CD4-positive, alpha-beta T cell (primary cell): ENCODE measurements at regions not wholly inside any gene's neighbourhood (a gene's known extent, or its start where the extent isn't known, plus 50 kb on each side); places are given as distances from the start of the nearest gene placed in this dataset.
"Not testable (repeated sequence)": the region's sequence is repeated elsewhere in the genome, so short reads cannot be mapped to it uniquely, and the experiment has no call there.

Experiments
- ATAC-seq: fragments of 200-7000 bp; cut with Tn5 transposase; one replicate; pipeline ENCODE4 v1.10.0; 2022; ENCODE audit warnings: mild to moderate bottlenecking; ENCODE audit not compliant: poor library complexity
- CTCF ChIA-PET: fragments of 350-600 bp; sonication (Branson Sonifier 250); formaldehyde crosslinking; loops from one replicate; lab custom pipeline; 2021; ENCODE audit warnings: antibody characterized with exemption, inconsistent platforms; lab: Charles Lee
- POLR2A ChIA-PET: fragments of 350-600 bp; sonication (Branson Sonifier 250); formaldehyde crosslinking; loops from one replicate; lab custom pipeline; 2021; ENCODE audit warnings: antibody characterized with exemption, inconsistent platforms; lab: Charles Lee
- DNase-seq, 14 experiments: peaks; one replicate each; pipeline ENCODE4 v3.0.0-alpha.2; 2013 to 2020; ENCODE audit warnings: mixed read lengths in 2 of 14
- H3K27ac ChIP-seq, 2 donors: one replicate each; pipeline versions ENCODE4 v1.5.1 to v1.7.0; 2013; ENCODE audit warnings: low read length in 2 of 2, low read depth in 1 of 2, mild to moderate bottlenecking in 1 of 2
- H3K27me3 ChIP-seq, 2 experiments: 1 replicate in 1 of 2; 2 replicates in 1 of 2; pipeline versions ENCODE4 v1.6.1 to v1.7.0; 2013; ENCODE audit warnings: low read length in 2 of 2, control low read depth in 1 of 2, mild to moderate bottlenecking in 1 of 2, moderate library complexity in 1 of 2; ENCODE audit not compliant: insufficient read depth in 2 of 2, control insufficient read depth in 1 of 2
- H3K36me3 ChIP-seq: one replicate; pipeline ENCODE4 v1.6.1; 2013; ENCODE audit warnings: low read length, control low read depth; ENCODE audit not compliant: insufficient read depth
- H3K4me1 ChIP-seq: one replicate; pipeline ENCODE4 v1.6.1; 2013; ENCODE audit warnings: low read length, control low read depth; ENCODE audit not compliant: insufficient read depth
- H3K4me3 ChIP-seq: one replicate; pipeline ENCODE4 v1.5.1; 2013; ENCODE audit warnings: mild to moderate bottlenecking, low read length, moderate library complexity
- H3K9me3 ChIP-seq, 2 experiments: 1 replicate in 1 of 2; 2 replicates in 1 of 2; pipeline versions ENCODE4 v1.6.1 to v1.7.0; 2013; ENCODE audit warnings: low read length in 2 of 2, mild to moderate bottlenecking in 2 of 2, control low read depth in 1 of 2, moderate library complexity in 1 of 2; ENCODE audit not compliant: control insufficient read depth in 1 of 2, insufficient read depth in 1 of 2
- H3K27ac Mint-ChIP-seq: one replicate; pipeline ENCODE4 v1.8.0; 2020; ENCODE audit warnings: mixed read lengths
- H3K27me3 Mint-ChIP-seq: one replicate; pipeline ENCODE4 v1.8.0; 2021; ENCODE audit warnings: mixed read lengths
- H3K36me3 Mint-ChIP-seq: one replicate; pipeline ENCODE4 v1.8.0; 2021; ENCODE audit warnings: low read depth, mixed read lengths
- H3K4me1 Mint-ChIP-seq: one replicate; pipeline ENCODE4 v1.8.0; 2021; ENCODE audit warnings: low read depth, mixed read lengths
- H3K4me3 Mint-ChIP-seq: one replicate; pipeline ENCODE4 v1.8.0; 2020; ENCODE audit warnings: mild to moderate bottlenecking, mixed read lengths
- H3K9me3 Mint-ChIP-seq: one replicate; pipeline ENCODE4 v1.8.0; 2020; ENCODE audit warnings: mixed read lengths
- intact Hi-C, 2 experiments: fragments of 100-400 bp; cut with DNase I in 1 of 2; cut with micrococcal nuclease in 1 of 2; formaldehyde crosslinking; loops; one replicate each; pipeline versions ENCODE4 v1.15.1 to v1.9.0; 2023 to 2025; cut with DNase I, micrococcal nuclease
- TF ChIP-seq, protein P1 (sequence below): fragments of 200-600 bp; IDR thresholded peaks from one replicate; pipeline ENCODE4 v1.8.0; 2022; ENCODE audit warnings: antibody characterized with exemption, mild to moderate bottlenecking

DNA sequence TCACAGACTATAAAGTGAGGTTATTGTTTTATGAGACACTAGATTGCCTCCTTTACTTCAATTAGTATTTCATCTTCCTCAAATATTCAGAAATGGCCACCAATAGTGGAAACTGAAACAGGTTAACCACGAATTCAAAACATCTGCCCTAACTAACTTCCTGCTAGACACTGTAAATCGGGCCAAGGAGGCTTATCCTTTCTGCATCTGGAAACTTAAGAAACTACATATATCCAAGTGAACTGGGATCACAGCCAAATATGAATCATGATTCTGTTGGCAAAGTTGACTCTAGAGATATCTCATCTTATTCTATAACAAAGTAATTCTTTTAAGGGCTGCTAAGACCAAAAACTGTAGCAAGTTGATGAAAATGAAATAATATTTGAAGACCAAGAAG, 136.6 kb upstream of the ZC3H15 start:
- POLR2A ChIA-PET: no interaction called here
- H3K36me3 Mint-ChIP-seq: peaks cover 28% of the 10 kb centered on the region
- no peaks in the 10 kb centered on the region for H3K4me1 Mint-ChIP-seq
- Histone ChIP-seq H3K27me3 (no peaks in the 10 kb centered on the region), H3K27ac (no peak overlapping the region), H3K4me3 (no peak overlapping the region), H3K9me3 (peaks cover 6 to 8% of the 10 kb centered on the region in 2 experiments), H3K36me3 (no peaks in the 10 kb centered on the region), H3K4me1 (no peaks in the 10 kb centered on the region)
- peaks cover 9% of the 10 kb centered on the region for H3K9me3 Mint-ChIP-seq
- DNase-seq (no peak), ATAC-seq (no peak)
- CTCF ChIA-PET: no interaction called here
- H3K27me3 Mint-ChIP-seq: no peaks in the 10 kb centered on the region
- no peak overlapping the region for H3K4me3 Mint-ChIP-seq
- TF ChIP-seq, protein P1, sequence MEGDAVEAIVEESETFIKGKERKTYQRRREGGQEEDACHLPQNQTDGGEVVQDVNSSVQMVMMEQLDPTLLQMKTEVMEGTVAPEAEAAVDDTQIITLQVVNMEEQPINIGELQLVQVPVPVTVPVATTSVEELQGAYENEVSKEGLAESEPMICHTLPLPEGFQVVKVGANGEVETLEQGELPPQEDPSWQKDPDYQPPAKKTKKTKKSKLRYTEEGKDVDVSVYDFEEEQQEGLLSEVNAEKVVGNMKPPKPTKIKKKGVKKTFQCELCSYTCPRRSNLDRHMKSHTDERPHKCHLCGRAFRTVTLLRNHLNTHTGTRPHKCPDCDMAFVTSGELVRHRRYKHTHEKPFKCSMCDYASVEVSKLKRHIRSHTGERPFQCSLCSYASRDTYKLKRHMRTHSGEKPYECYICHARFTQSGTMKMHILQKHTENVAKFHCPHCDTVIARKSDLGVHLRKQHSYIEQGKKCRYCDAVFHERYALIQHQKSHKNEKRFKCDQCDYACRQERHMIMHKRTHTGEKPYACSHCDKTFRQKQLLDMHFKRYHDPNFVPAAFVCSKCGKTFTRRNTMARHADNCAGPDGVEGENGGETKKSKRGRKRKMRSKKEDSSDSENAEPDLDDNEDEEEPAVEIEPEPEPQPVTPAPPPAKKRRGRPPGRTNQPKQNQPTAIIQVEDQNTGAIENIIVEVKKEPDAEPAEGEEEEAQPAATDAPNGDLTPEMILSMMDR: no peak
- H3K27ac Mint-ChIP-seq: no peak overlapping the region
- intact Hi-C loops: no loop called here

DNA sequence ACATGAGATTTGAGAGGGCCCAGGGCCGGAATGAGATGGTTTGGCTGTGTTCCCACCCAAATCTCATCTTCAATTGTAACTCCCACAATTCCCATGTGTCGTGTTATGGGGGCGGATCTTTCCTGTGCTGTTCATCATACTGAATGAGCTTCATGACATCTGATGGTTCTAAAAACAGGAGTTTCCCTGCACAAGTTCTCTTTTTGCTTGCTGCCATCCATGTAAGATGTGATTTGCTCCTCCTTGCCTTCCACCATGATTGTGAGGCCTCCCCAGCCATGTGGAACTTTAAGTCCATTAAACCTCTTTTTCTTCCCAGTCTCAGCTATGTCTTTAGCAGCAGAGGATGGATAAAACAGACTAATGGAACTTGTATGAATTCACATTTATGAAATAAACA, 131.9 kb upstream of the ZC3H15 start:
- H3K4me3 Mint-ChIP-seq, H3K4me3 ChIP-seq, H3K4me1 Mint-ChIP-seq, DNase-seq, POLR2A ChIA-PET, H3K4me1 ChIP-seq, ATAC-seq, H3K27ac Mint-ChIP-seq, H3K27ac ChIP-seq, intact Hi-C loops, H3K27me3 ChIP-seq, H3K36me3 ChIP-seq, H3K27me3 Mint-ChIP-seq, H3K9me3 ChIP-seq: not testable (repeated sequence)
- Mint-ChIP-seq H3K36me3 (peaks cover 23% of the 10 kb centered on the region), H3K9me3 (peaks cover 14% of the 10 kb centered on the region)
- CTCF ChIA-PET: interaction anchor here (1.1 kb wide), 1 partner anchor 8 kb away, joined by 3 read pairs; no protein-coding TSS in a partner anchor

DNA sequence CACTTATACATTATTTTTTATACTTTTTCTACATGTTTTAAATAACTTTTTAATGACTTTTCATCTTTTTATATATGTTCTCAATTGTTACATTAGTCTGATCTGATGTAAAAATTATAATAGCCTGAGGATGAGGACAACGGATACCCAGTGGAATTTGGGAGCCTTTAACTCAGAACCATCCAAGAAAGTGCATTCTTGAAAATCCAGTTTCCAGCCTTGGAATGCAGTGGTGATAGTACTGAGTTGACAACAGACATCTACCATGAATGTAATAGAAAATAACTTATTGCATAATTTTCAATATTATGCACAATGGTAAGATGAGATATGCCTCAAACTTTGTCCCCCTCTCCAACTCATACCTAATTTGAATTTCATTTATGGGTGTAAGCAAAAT, 120.7 kb upstream of the ZC3H15 start:
- TF ChIP-seq, protein P1: no peak
- H3K27ac ChIP-seq: no peak overlapping the region
- no peaks in the 10 kb centered on the region for H3K36me3 ChIP-seq
- ChIA-PET CTCF (no interaction called here), POLR2A (no interaction called here)
- H3K4me1 ChIP-seq: no peaks in the 10 kb centered on the region
- Mint-ChIP-seq H3K4me3 (no peak overlapping the region), H3K27me3 (no peaks in the 10 kb centered on the region), H3K27ac (no peak overlapping the region), H3K36me3 (peaks cover 44% of the 10 kb centered on the region), H3K9me3 (peaks cover 11% of the 10 kb centered on the region), H3K4me1 (no peaks in the 10 kb centered on the region)
- ATAC-seq: no peak
- no peak overlapping the region for H3K4me3 ChIP-seq
- intact Hi-C loops: no loop called here
- no peaks in the 10 kb centered on the region for H3K27me3 ChIP-seq
- DNase-seq: no peak
- H3K9me3 ChIP-seq: no peaks in the 10 kb centered on the region

DNA sequence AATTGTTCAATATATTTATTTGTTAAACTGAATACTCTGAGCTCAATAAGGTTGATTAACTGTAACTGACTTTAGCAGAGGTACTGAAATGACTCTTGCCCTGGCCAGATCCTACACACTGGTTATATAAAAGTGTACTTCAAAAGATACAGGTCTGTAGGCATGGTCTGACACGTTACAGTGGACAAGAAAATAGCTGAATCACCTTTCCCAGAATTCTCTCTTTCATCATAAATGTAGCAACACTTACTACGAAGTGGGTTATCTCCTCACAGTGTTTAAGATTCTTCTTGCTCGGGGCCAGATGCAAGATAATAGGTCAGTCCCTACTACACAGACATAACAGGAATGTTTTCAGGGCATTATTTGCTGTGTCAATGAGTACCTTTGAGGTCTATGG, 107.0 kb upstream of the ZC3H15 start:
- ChIA-PET POLR2A (no interaction called here), CTCF (no interaction called here)
- ATAC-seq (no peak), DNase-seq (no peak)
- Histone ChIP-seq H3K36me3 (no peaks in the 10 kb centered on the region), H3K4me1 (no peaks in the 10 kb centered on the region), H3K4me3 (no peak overlapping the region), H3K27ac (no peak overlapping the region), H3K27me3 (no peaks in the 10 kb centered on the region), H3K9me3 (peaks cover 4 to 17% of the 10 kb centered on the region in 2 experiments)
- no peak overlapping the region for H3K4me3 Mint-ChIP-seq
- H3K4me1 Mint-ChIP-seq: no peaks in the 10 kb centered on the region
- TF ChIP-seq, protein P1: no peak
- intact Hi-C loops: no loop called here
- no peak overlapping the region for H3K27ac Mint-ChIP-seq
- H3K27me3 Mint-ChIP-seq: no peaks in the 10 kb centered on the region
- H3K36me3 Mint-ChIP-seq: peaks cover 89% of the 10 kb centered on the region
- peaks cover 26% of the 10 kb centered on the region for H3K9me3 Mint-ChIP-seq
